GF-D8 (cell line): ENCODE measurements at regions not wholly inside any gene's neighbourhood (a gene's known extent, or its start where the extent isn't known, plus 50 kb on each side); places are given as distances from the start of the nearest gene placed in this dataset.

Source experiments
- DNase-seq: peaks from one replicate; lab custom pipeline; 2025; lab: John Stamatoyannopoulos, UW

- DNase-seq = no peak
Measured at GRCh38 chr18:6609666-6610264, 119.8 kb upstream of the ARHGAP28 start.

- DNase-seq = no peak
Measured at GRCh38 chr18:6610466-6610865, 119.0 kb upstream of the ARHGAP28 start.

GRCh38 chr18:6613581-6613980 is 115.9 kb upstream of the ARHGAP28 start:
- no peak for DNase-seq

- no peak for DNase-seq
Measured at GRCh38 chr18:6614952-6615351, 114.6 kb upstream of the ARHGAP28 start.

GRCh38 chr18:6616981-6617380 is 112.5 kb upstream of the ARHGAP28 start:
- no peak for DNase-seq

GRCh38 chr18:6621437-6621836 is 108.1 kb upstream of the ARHGAP28 start:
- DNase-seq = no peak

- DNase-seq = no peak
Measured at GRCh38 chr18:6623278-6623677, 106.2 kb upstream of the ARHGAP28 start.

GRCh38 chr18:6624271-6624660 is 105.2 kb upstream of the ARHGAP28 start:
- DNase-seq = no peak

- no peak for DNase-seq
Measured at GRCh38 chr18:6624661-6625311, 104.7 kb upstream of the ARHGAP28 start.

GRCh38 chr18:6625481-6625880 is 104.0 kb upstream of the ARHGAP28 start:
- no peak for DNase-seq

- DNase-seq = no peak
Measured at GRCh38 chr18:6626457-6626856, 103.1 kb upstream of the ARHGAP28 start.

GRCh38 chr18:6627645-6628044 is 101.9 kb upstream of the ARHGAP28 start:
- no peak for DNase-seq

- no peak for DNase-seq
Measured at GRCh38 chr18:6628187-6628586, 101.3 kb upstream of the ARHGAP28 start.

- DNase-seq = no peak
Measured at GRCh38 chr18:6629635-6630140, 99.8 kb upstream of the ARHGAP28 start.

GRCh38 chr18:6633310-6633709 is 96.2 kb upstream of the ARHGAP28 start:
- no peak for DNase-seq

GRCh38 chr18:6636091-6636490 is 93.4 kb upstream of the ARHGAP28 start:
- DNase-seq = no peak

- DNase-seq = no peak
Measured at GRCh38 chr18:6638447-6638846, 91.1 kb upstream of the ARHGAP28 start.

- DNase-seq = no peak
Measured at GRCh38 chr18:6639305-6639704, 90.2 kb upstream of the ARHGAP28 start.

- no peak for DNase-seq
Measured at GRCh38 chr18:6644836-6645627, 84.5 kb upstream of the ARHGAP28 start.

- DNase-seq = no peak
Measured at GRCh38 chr18:6646801-6647200, 82.7 kb upstream of the ARHGAP28 start.

GRCh38 chr18:6648581-6648980 is 80.9 kb upstream of the ARHGAP28 start:
- no peak for DNase-seq

- no peak for DNase-seq
Measured at GRCh38 chr18:6649421-6650126, 79.9 kb upstream of the ARHGAP28 start.
